IPS DF 4.7 (cell line): ENCODE measurements at regions not wholly inside any gene's neighbourhood (a gene's known extent, or its start where the extent isn't known, plus 50 kb on each side); places are given as distances from the start of the nearest gene placed in this dataset.
"Not testable (repeated sequence)": the region's sequence is repeated elsewhere in the genome, so short reads cannot be mapped to it uniquely, and the experiment has no call there.

Source experiments
- DNase-seq: peaks from one replicate; pipeline ENCODE4 v3.0.0-alpha.2; 2013; ENCODE audit warnings: low spot score; ENCODE audit errors: extremely low read depth

- no peak for DNase-seq
Measured at GRCh38 chr16:7849841-7850240, 517.2 kb downstream of the RBFOX1 start.

GRCh38 chr16:7843261-7843660, 510.6 kb downstream of the RBFOX1 start:
- DNase-seq, result no peak

- DNase-seq, result no peak
Measured at GRCh38 chr16:7839568-7839967, 506.9 kb downstream of the RBFOX1 start.

GRCh38 chr16:7834771-7835431, 502.3 kb downstream of the RBFOX1 start:
- no peak for DNase-seq

GRCh38 chr16:7820816-7821215, 488.2 kb downstream of the RBFOX1 start:
- DNase-seq, result no peak

GRCh38 chr16:7805686-7806396, 473.2 kb downstream of the RBFOX1 start:
- no peak for DNase-seq

- no peak for DNase-seq
Measured at GRCh38 chr16:7804635-7805195, 472.1 kb downstream of the RBFOX1 start.

- DNase-seq, result no peak
Measured at GRCh38 chr16:7792346-7792745, 459.7 kb downstream of the RBFOX1 start.

GRCh38 chr16:7791028-7791590, 458.5 kb downstream of the RBFOX1 start:
- DNase-seq, result no peak

GRCh38 chr16:7775072-7775488, 442.4 kb downstream of the RBFOX1 start:
- DNase-seq, result no peak

GRCh38 chr16:7772722-7773121, 440.1 kb downstream of the RBFOX1 start:
- no peak for DNase-seq

- DNase-seq, result not testable (repeated sequence)
Measured at GRCh38 chr16:7769091-7769490, 436.4 kb downstream of the RBFOX1 start.

- peak; percentile 36 for DNase-seq
Measured at GRCh38 chr16:7765079-7765550, 432.5 kb downstream of the RBFOX1 start.

GRCh38 chr16:7763111-7763510, 430.5 kb downstream of the RBFOX1 start:
- DNase-seq, result no peak
